DND-41 (cell line): ENCODE measurements at regions not wholly inside any gene's neighbourhood (a gene's known extent, or its start where the extent isn't known, plus 50 kb on each side); places are given as distances from the start of the nearest gene placed in this dataset.

Experiments
- ATAC-seq: fragments of 200-7000 bp; cut with Tn5 transposase; 3 replicates; pipeline ENCODE4 v1.9.1; 2021; ENCODE audit warnings: low read depth; ENCODE audit not compliant: insufficient read depth
- DNase-seq: peaks from one replicate; pipeline ENCODE4 v3.0.0-alpha.2; 2020
- H2AFZ ChIP-seq: 2 replicates; pipeline ENCODE4 v1.6.0; 2012; ENCODE audit warnings: low read depth, low read length
- H3K27ac ChIP-seq: 2 replicates; pipeline ENCODE4 v1.5.1; 2012; ENCODE audit warnings: low read length, inconsistent platforms
- H3K27me3 ChIP-seq: fragments of 200-600 bp; sonication (generic); 2 replicates; pipeline ENCODE4 v1.6.0; 2012; ENCODE audit warnings: low read length, mild to moderate bottlenecking, inconsistent platforms; ENCODE audit not compliant: insufficient read depth, poor library complexity
- H3K36me3 ChIP-seq: 2 replicates; pipeline ENCODE4 v1.5.1; 2012; ENCODE audit warnings: low read length, inconsistent platforms; ENCODE audit not compliant: insufficient read depth
- H3K4me1 ChIP-seq: 2 replicates; pipeline ENCODE4 v1.5.1; 2012; ENCODE audit warnings: mild to moderate bottlenecking, low read length; ENCODE audit not compliant: insufficient read depth
- H3K4me2 ChIP-seq: 2 replicates; pipeline ENCODE4 v1.6.0; 2012; ENCODE audit warnings: mild to moderate bottlenecking, moderate library complexity, low read length, inconsistent platforms; ENCODE audit not compliant: insufficient read depth
- H3K4me3 ChIP-seq, 2 experiments: fragments of 200-600 bp in 1 of 2; shearing (Covaris generic) in 1 of 2; 2 replicates each; pipeline ENCODE4 v1.5.1; 2012 to 2016; ENCODE audit warnings: inconsistent platforms in 2 of 2, low read length in 2 of 2, mild to moderate bottlenecking in 2 of 2, low read depth in 1 of 2, moderate library complexity in 1 of 2
- H3K79me2 ChIP-seq: 2 replicates; pipeline ENCODE4 v1.6.0; 2012; ENCODE audit warnings: low read length, inconsistent platforms; ENCODE audit not compliant: insufficient read depth
- H3K9ac ChIP-seq: 2 replicates; pipeline ENCODE4 v1.6.0; 2012; ENCODE audit warnings: low read depth, mild to moderate bottlenecking, inconsistent platforms, low read length, moderate library complexity
- H3K9me3 ChIP-seq: 2 replicates; pipeline ENCODE4 v1.5.1; 2012; ENCODE audit warnings: low read length, moderate library complexity, mild to moderate bottlenecking, inconsistent platforms; ENCODE audit not compliant: insufficient read depth, severe bottlenecking
- H4K20me1 ChIP-seq: 2 replicates; pipeline ENCODE4 v1.6.0; 2012; ENCODE audit warnings: low read length; ENCODE audit not compliant: insufficient read depth
- CTCF ChIP-seq: IDR thresholded peaks from 2 replicates; pipeline ENCODE4 v1.5.1; 2012; ENCODE audit warnings: borderline replicate concordance, low read length, moderate library complexity, mild to moderate bottlenecking; ENCODE audit not compliant: poor library complexity, severe bottlenecking; ENCODE audit errors: extremely low read depth
- EZH2 ChIP-seq: IDR thresholded peaks from 3 replicates; pipeline ENCODE4 v1.6.1; 2012; ENCODE audit warnings: borderline replicate concordance, low read depth, mild to moderate bottlenecking, moderate library complexity, low read length, inconsistent platforms; ENCODE audit not compliant: severe bottlenecking

GRCh38 chr15:99452728-99453636, 112.8 kb upstream of the MEF2A start:
- H3K4me3 ChIP-seq = no peak overlapping the region
- H3K27me3 ChIP-seq = no peaks in the 10 kb centered on the region
- peaks cover 25% of the 10 kb centered on the region for H3K4me1 ChIP-seq

GRCh38 chr15:99453637-99454030, 112.2 kb upstream of the MEF2A start:
- H4K20me1 ChIP-seq = no peaks in the 10 kb centered on the region
- DNase-seq (no peak), ATAC-seq (no peak)
- H3K9ac ChIP-seq = no peak overlapping the region
- TF ChIP-seq CTCF (no peak), EZH2 (no peak)
- no peak overlapping the region for H3K4me3 ChIP-seq
- H3K9me3 ChIP-seq = no peaks in the 10 kb centered on the region
- H3K27ac ChIP-seq = peak overlapping the region; percentile 13; the same call in 1 of the 2 replicates
- H3K79me2 ChIP-seq = no peaks in the 10 kb centered on the region
- H3K36me3 ChIP-seq = no peaks in the 10 kb centered on the region
- no peaks in the 10 kb centered on the region for H3K27me3 ChIP-seq
- H3K4me1 ChIP-seq = peaks cover 19% of the 10 kb centered on the region
- no peak overlapping the region for H2AFZ ChIP-seq
- no peak overlapping the region for H3K4me2 ChIP-seq

More at GRCh38 chr15:99452728-99453636, 112.8 kb upstream of the MEF2A start:
- Histone ChIP-seq H3K4me2 (no peak overlapping the region), H3K27ac (peak overlapping the region; percentile 13; the same call in 1 of the 2 replicates), H2AFZ (no peak overlapping the region), H3K36me3 (no peaks in the 10 kb centered on the region), H3K9ac (no peak overlapping the region), H3K9me3 (no peaks in the 10 kb centered on the region), H4K20me1 (no peaks in the 10 kb centered on the region), H3K79me2 (no peaks in the 10 kb centered on the region)
- TF ChIP-seq CTCF (no peak), EZH2 (no peak)
- ATAC-seq = no peak
- no peak for DNase-seq

- H3K36me3 ChIP-seq = no peaks in the 10 kb centered on the region
- H3K79me2 ChIP-seq = no peaks in the 10 kb centered on the region
- no peaks in the 10 kb centered on the region for H4K20me1 ChIP-seq
- H3K4me3 ChIP-seq = no peak overlapping the region
- H3K27me3 ChIP-seq = no peaks in the 10 kb centered on the region
- H3K4me2 ChIP-seq = no peak overlapping the region
- no peak overlapping the region for H3K27ac ChIP-seq
- TF ChIP-seq CTCF = no peak
- TF ChIP-seq EZH2 = no peak
- peaks cover 13% of the 10 kb centered on the region for H3K4me1 ChIP-seq
- no peak for ATAC-seq
- no peaks in the 10 kb centered on the region for H3K9me3 ChIP-seq
- no peak for DNase-seq
- no peak overlapping the region for H3K9ac ChIP-seq
- no peak overlapping the region for H2AFZ ChIP-seq
These were observed 111.5 kb upstream of the MEF2A start for GRCh38 chr15:99454107-99454809.
